Thymus (tissue), 11 donors: ENCODE measurements at regions not wholly inside any gene's neighbourhood (a gene's known extent, or its start where the extent isn't known, plus 50 kb on each side); places are given as distances from the start of the nearest gene placed in this dataset.
"Not testable (repeated sequence)": the region's sequence is repeated elsewhere in the genome, so short reads cannot be mapped to it uniquely, and the experiment has no call there.

Source experiments
- DNase-seq, 9 donors: peaks; one replicate each; pipeline ENCODE4 v3.0.0-alpha.2; 2013; ENCODE audit warnings: low spot score in 9 of 9, low read depth in 6 of 9, missing footprints in 1 of 9
- H3K27ac ChIP-seq, 2 donors: one replicate each; pipeline ENCODE4 v1.5.1; 2013; ENCODE audit warnings: control low read depth in 1 of 2, low read depth in 1 of 2, low read length in 1 of 2, mild to moderate bottlenecking in 1 of 2, moderate library complexity in 1 of 2
- H3K27me3 ChIP-seq, 2 donors: one replicate each; pipeline ENCODE4 v1.5.1; 2013; ENCODE audit warnings: low read length in 1 of 2; ENCODE audit not compliant: control insufficient read depth in 2 of 2, insufficient read depth in 1 of 2
- H3K36me3 ChIP-seq, 2 donors: one replicate each; pipeline ENCODE4 v1.5.1; 2013; ENCODE audit warnings: low read length in 1 of 2, mild to moderate bottlenecking in 1 of 2, moderate library complexity in 1 of 2; ENCODE audit not compliant: control insufficient read depth in 2 of 2, insufficient read depth in 2 of 2
- H3K4me1 ChIP-seq, 2 donors: one replicate each; pipeline ENCODE4 v1.5.1; 2013; ENCODE audit warnings: low read length in 2 of 2; ENCODE audit not compliant: control insufficient read depth in 2 of 2, insufficient read depth in 2 of 2
- H3K4me3 ChIP-seq, 2 donors: one replicate each; pipeline ENCODE4 v1.5.1; 2013; ENCODE audit warnings: low read length in 2 of 2, control low read depth in 1 of 2, mild to moderate bottlenecking in 1 of 2
- H3K9me3 ChIP-seq, 2 donors: one replicate each; pipeline ENCODE4 v1.5.1; 2013; ENCODE audit warnings: low read length in 1 of 2, mild to moderate bottlenecking in 1 of 2; ENCODE audit not compliant: control insufficient read depth in 2 of 2, insufficient read depth in 1 of 2
- WGBS: extraction: QIAGEN DNeasy Blood & Tissue Kit; methylation state at CpG from one replicate; pipeline ENCODE4 v1.1.7; 2013; 5-methylcytosine and 5-hydroxymethylcytosine counted together
- donor health status: healthy.

DNA sequence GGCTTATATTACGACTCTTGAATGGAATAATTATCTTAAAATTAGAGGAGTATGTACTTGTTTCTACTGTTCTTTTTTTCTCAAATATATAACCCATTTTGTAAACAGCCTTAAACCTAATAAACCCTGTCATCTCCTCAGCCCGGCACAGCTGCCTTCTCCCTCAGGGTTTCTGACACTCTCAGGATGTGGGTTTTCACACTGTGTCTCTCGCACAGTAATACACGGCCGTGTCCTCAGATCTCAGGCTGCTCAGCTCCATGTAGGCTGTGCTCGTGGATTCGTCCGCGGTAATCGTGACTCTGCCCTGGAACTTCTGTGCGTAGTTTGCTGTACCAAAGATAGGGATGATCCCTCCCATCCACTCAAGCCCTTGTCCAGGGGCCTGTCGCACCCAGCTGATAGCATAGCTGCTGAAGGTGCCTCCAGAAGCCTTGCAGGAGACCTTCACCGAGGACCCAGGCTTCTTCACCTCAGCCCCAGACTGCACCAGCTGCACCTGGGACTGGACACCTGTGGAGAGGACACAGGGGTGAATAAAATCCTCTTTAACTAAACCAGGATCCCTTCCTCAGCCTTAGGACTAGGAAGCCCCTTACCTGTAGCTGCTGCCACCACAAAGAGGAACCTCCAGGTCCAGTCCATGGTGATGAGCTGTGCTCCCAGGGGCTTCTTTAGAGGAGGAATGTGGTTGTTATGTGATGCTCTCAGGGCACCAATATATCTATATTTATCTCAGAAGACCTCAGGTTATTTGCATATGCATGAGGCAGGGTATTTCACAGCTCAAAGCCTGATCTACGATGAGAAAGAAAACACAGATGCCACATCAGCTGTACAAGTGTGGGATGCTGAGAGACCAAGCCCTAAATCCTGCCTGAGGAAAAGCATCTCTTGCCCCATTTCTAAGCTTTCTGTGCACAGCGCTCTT, 1235.8 kb downstream of the TMEM121 start:
- H3K27me3 ChIP-seq, H3K9me3 ChIP-seq, H3K36me3 ChIP-seq: not testable (repeated sequence)
- Histone ChIP-seq H3K4me3 (peak overlapping the region in 1 of 2 donors; percentile 26), H3K27ac (peak overlapping the region in 1 of 2 donors; percentile 74), H3K4me1 (peaks cover 0 to 33% of the 10 kb centered on the region in 2 donors)
- 18% methylated on average over 12 of the region's 15 CpGs for WGBS
- DNase-seq, result peak in 1 of 9 donors; percentile 40

DNA sequence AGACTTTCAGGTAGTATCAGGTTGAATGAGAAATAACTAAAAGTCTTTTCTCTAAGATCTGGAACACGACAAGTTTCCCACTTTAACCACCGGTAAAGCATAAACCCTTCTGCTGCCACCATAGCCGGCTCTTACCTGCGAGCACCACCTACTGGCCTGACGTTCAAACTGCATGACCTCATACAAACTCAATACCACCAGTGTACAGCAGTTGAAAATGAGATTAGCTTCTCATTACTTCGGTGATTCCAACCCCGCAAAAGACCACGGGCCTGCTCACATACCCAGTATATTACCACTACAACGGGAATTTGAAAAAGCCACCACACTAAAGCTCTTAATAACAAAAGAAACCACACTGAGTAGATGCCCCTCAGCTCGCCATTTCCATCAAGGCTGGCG, 1238.6 kb downstream of the TMEM121 start:
- H3K27me3 ChIP-seq, H3K36me3 ChIP-seq, H3K4me3 ChIP-seq, H3K9me3 ChIP-seq: not testable (repeated sequence)
- Histone ChIP-seq H3K4me1 (peaks cover 0 to 42% of the 10 kb centered on the region in 2 donors), H3K27ac (peak overlapping the region in 1 of 2 donors; percentile 79)
- 19% methylated on average over 11 of the region's 11 CpGs for WGBS
- peak in 3 of 9 donors; percentile 32 to 65 (median 45) for DNase-seq

DNA sequence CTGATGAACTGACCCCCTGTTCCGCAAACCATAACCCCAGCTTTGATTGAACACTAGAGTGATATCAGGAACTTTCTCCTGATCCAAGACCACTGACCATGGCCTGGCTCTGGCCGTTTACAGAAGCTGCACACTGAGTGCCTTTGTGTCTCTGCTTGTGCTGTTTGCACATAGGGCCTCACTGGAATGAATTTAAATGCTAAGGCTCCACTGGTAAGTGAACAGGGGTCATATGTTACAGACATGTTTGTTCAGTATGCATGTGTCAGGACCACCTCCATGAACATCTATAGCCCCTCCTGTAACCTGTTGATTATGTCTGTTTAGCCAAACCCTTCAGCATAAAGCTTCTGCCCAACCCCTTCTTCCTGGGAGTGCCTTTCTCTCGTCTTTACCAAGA, 1239.8 kb downstream of the TMEM121 start:
- 37% methylated on average over 3 of the region's 3 CpGs for WGBS
- H3K4me3 ChIP-seq, result no peak overlapping the region

DNA sequence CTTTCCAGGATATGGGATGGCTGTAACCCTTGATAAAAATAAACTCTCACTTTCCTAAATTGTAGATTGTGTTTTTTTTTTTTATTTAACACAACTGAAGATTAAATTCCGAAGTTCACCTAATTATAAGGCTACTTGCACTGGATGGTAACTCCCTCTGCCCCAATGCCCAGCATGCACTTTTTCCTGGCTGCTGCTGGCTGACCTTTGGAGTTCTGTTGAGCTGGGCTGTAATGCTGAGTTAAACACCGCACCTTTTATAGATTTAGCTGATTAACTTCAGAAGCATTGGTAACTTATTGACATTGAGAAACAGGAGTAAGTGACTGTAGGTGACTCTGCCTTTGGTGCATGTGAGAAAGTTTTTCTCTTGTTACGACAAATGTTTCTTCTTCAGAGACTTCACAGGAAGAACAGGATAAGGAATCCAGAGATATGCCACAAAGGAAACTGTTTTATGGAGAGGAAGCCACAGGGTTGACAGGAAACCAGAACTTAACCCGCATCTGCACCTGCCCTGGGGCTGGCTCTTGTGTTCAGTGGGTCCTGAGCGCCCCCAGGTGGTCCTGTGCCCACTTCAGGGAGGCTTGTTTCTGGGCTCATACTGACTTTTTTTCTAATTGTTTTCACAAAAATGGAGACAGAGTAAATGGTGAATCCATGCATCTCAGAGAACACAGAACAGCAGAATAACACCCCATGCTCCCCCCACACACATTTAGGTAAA, 1240.3 kb downstream of the TMEM121 start:
- H3K36me3 ChIP-seq, H3K4me3 ChIP-seq, H3K9me3 ChIP-seq, H3K27me3 ChIP-seq: not testable (repeated sequence)
- Histone ChIP-seq H3K4me1 (peaks cover 0 to 46% of the 10 kb centered on the region in 2 donors), H3K27ac (peak overlapping the region in 1 of 2 donors; percentile 95)
- 4% methylated on average over 5 of the region's 5 CpGs for WGBS
- DNase-seq, result peak; percentile 74 to 92 (median 87)

More for the DNA sequence above, 1239.8 kb downstream of the TMEM121 start:
- Histone ChIP-seq H3K36me3 (no peaks in the 10 kb centered on the region), H3K9me3 (no peaks in the 10 kb centered on the region), H3K27ac (peak overlapping the region in 1 of 2 donors; percentile 95), H3K4me1 (peaks cover 0 to 41% of the 10 kb centered on the region in 2 donors), H3K27me3 (no peaks in the 10 kb centered on the region)
- DNase-seq, result peak in 1 of 9 donors; percentile 7

DNA sequence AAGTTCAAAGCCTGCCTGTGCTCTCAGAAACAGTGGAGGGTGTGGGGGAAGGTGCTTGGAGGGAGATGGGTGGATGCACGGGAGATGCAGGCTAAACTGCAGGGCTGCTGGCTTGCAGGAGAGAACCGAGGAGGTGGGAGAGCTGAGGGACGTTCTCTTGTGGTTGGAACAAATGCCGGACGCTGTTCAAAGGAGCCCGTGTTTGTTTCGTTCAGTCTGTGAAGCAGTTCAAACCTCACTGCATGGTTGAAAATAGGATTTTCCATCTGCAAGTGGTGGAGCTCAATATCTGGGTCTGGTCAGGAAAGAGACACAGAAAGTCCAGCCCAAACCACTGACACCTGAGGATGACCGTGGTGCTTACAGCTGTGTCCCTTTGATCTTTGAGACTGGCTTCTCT, 1241.8 kb downstream of the TMEM121 start:
- H3K36me3 ChIP-seq, H3K9me3 ChIP-seq, H3K27me3 ChIP-seq, H3K4me3 ChIP-seq: not testable (repeated sequence)
- WGBS, result 47% methylated on average over 8 of the region's 8 CpGs
- DNase-seq, result peak in 1 of 9 donors; percentile 42
- Histone ChIP-seq H3K4me1 (peaks cover 0 to 50% of the 10 kb centered on the region in 2 donors), H3K27ac (peak overlapping the region in 1 of 2 donors; percentile 64)

DNA sequence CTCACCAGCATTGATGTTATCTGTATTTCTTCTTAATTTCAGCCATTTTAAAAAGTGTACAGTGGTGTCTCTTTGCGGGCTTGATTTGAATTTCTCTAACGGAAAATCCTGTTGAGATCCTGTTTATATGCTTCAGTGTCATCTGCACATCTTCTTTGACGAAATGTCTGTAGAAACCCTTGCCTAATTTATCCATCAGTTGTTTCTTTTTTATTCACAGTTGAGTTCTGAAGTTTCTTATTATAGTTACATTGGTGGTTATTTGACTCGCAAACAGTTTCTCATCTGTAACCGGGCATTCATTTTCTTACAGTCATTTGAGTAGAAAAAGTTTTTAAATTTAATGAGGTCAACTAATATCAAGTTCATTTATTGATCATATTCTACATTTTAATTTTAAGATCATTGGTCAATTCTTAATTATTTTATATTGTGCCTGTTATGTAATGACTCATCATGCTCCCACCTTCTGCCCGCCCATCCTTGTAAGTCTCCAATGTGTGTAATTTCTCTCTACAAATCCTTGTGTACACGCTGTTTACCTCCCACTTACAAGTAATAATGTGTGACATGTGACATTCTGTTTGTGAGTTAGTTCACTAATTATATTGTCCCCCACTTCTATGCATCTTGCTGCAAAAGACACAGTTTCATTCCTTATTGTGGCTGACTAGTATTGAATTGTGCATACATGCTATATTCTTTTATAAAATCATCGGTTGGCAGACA, 1242.8 kb downstream of the TMEM121 start:
- H3K27me3 ChIP-seq, H3K36me3 ChIP-seq, H3K4me3 ChIP-seq, H3K9me3 ChIP-seq: not testable (repeated sequence)
- Histone ChIP-seq H3K4me1 (peaks cover 0 to 58% of the 10 kb centered on the region in 2 donors), H3K27ac (peak overlapping the region in 1 of 2 donors; percentile 75)
- 68% methylated on average over 8 of the region's 8 CpGs for WGBS
- DNase-seq, result peak in 1 of 9 donors; percentile 0

DNA sequence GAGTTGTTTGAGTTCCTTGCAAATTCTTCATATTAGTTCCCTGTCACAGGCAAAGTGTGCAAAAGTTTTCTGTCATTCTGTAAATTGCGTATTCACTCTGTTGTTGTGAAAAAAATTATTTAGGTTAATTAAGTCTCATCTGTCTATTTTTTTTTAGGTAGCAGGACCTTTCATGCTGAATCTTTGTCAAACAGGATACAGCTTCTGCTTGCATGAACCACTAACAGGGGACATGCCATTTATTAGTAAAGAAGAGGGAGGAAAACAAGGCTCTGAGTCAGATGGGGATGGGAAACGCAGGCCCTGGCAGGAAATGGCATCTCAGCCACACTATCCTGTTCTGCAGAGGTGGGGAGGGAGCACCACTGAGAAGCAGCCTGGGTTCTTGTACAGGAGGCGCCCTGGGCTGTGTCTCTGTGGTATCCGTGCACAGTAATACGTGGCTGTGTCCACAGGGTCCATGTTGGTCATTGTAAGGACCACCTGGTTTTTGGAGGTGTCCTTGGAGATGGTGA, 1243.8 kb downstream of the TMEM121 start:
- peaks cover 0 to 66% of the 10 kb centered on the region in 2 donors for H3K4me1 ChIP-seq
- not testable (repeated sequence) for H3K4me3 ChIP-seq, H3K27me3 ChIP-seq, H3K36me3 ChIP-seq, H3K9me3 ChIP-seq
- 17% methylated on average over 1 of the region's 5 CpGs for WGBS
- H3K27ac ChIP-seq, result peak overlapping the region in 1 of 2 donors; percentile 75
- DNase-seq, result peak in 1 of 9 donors; percentile 21

DNA sequence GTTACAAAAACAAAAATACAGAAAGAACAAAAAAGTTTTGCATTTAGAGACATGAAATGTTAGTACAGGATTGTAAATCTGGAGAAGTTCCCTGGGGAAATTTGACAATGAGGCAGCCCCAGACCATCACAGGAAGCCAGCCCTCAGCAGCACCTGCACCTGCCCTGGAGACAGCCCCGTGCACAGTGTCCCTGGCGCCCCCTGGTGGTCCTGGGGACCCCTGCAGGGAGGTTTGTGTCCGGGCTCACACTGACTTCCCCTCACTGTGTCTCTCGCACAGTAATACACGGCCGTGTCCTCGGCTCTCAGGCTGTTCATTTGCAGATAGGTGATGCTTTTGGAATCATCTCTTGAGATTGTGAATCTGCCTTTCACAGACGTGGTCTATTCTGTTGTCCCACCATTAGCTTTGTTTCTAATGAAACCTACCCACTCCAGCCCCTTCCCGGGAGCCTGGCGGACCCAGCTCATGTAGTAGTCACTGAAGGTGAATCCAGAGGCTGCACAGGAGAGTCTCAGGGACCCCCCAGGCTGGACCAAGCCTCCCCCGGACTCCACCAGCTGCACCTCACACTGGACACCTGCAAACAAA, 1248.6 kb downstream of the TMEM121 start:
- H3K4me3 ChIP-seq, H3K27me3 ChIP-seq, H3K36me3 ChIP-seq, H3K9me3 ChIP-seq: not testable (repeated sequence)
- Histone ChIP-seq H3K27ac (peak overlapping the region in 1 of 2 donors; percentile 59), H3K4me1 (peaks cover 0 to 46% of the 10 kb centered on the region in 2 donors)
- 19% methylated on average over 11 of the region's 11 CpGs for WGBS
- DNase-seq, result peak in 8 of 9 donors; percentile 47 to 89 (median 74)
